Ovary (tissue), 3 donors: ENCODE measurements at regions not wholly inside any gene's neighbourhood (a gene's known extent, or its start where the extent isn't known, plus 50 kb on each side); places are given as distances from the start of the nearest gene placed in this dataset.

Experiments used
- CTCF ChIP-seq, 3 donors: fragments of 450-650 bp in 2 of 3; fragments of 200-600 bp in 1 of 3; IDR thresholded peaks; one replicate each; pipeline versions ENCODE4 v1.5.1 to v1.8.0; 2016 to 2022; ENCODE audit warnings: antibody characterized with exemption in 3 of 3, mild to moderate bottlenecking in 1 of 3
- EP300 ChIP-seq: sonication (generic); formaldehyde crosslinking; IDR thresholded peaks from one replicate; pipeline ENCODE4 v1.6.1; 2017; ENCODE audit warnings: antibody characterized with exemption
- POLR2A ChIP-seq: fragments of 450-650 bp; IDR thresholded peaks from one replicate; pipeline ENCODE4 v1.6.1; 2017; ENCODE audit warnings: antibody characterized with exemption, mild to moderate bottlenecking, moderate library complexity
- donor health status: DM: no; HTN: no; CAD: no.

DNA sequence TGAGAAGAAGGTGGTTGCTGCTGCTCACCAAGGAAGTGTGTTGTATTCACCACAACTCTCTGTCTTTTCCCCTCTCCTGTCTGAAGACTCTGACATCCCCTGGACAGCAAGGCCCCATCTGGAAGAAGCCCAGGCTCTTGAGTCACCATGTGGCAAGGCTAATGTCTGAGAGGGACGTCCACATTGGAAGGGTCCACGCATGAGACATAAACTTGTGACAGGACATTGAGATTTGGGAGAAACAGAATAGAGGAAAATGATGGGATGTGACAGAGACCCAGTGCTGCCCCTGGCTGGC is 176.5 kb downstream of the IRF8 start:
- TF ChIP-seq CTCF (IDR thresholded peaks at IDR 0.05) (no peak), EP300 (no peak), POLR2A (no peak)
